ENCODE measurements at regions not wholly inside any gene's neighbourhood (a gene's known extent, or its start where the extent isn't known, plus 50 kb on each side); places are given as distances from the start of the nearest gene placed in this dataset.
"Not testable (repeated sequence)": the region's sequence is repeated elsewhere in the genome, so short reads cannot be mapped to it uniquely, and the experiment has no call there.

- TF ChIP-seq CTCF (IDR thresholded peaks at IDR 0.05): no peak
- no peak for DNase-seq
- intact Hi-C loops (cut with micrococcal nuclease): no loop called here
- H3K36me3 Mint-ChIP-seq (ENCODE audit: low read depth): no peaks in the 10 kb centered on the region
- no peak overlapping the region for H3K27ac Mint-ChIP-seq
- H3K4me3 Mint-ChIP-seq: no peak overlapping the region
- ATAC-seq (ENCODE audit: low read depth): no peak
- CTCF ChIA-PET: no interaction called here
- no peaks in the 10 kb centered on the region for H3K27me3 Mint-ChIP-seq
- H3K4me1 Mint-ChIP-seq: no peaks in the 10 kb centered on the region
- POLR2A ChIA-PET: no interaction called here
- H3K9me3 Mint-ChIP-seq: peaks cover 3% of the 10 kb centered on the region
These were observed 524.6 kb upstream of the ARPP21 start for GRCh38 chr3:35114686-35115085.

- DNase-seq (no peak), ATAC-seq (ENCODE audit: low read depth) (no peak)
- no peak for TF ChIP-seq CTCF (IDR thresholded peaks at IDR 0.05)
- peaks cover 3% of the 10 kb centered on the region for H3K9me3 Mint-ChIP-seq
- ChIA-PET POLR2A (no interaction called here), CTCF (interaction anchor here (0.6 kb wide), 1 partner anchor 57 kb away, joined by 3 read pairs; no protein-coding TSS in a partner anchor)
- H3K4me3 Mint-ChIP-seq: no peak overlapping the region
- H3K4me1 Mint-ChIP-seq: no peaks in the 10 kb centered on the region
- no peak overlapping the region for H3K27ac Mint-ChIP-seq
- intact Hi-C loops (cut with micrococcal nuclease): no loop called here
- no peaks in the 10 kb centered on the region for H3K27me3 Mint-ChIP-seq
- no peaks in the 10 kb centered on the region for H3K36me3 Mint-ChIP-seq (ENCODE audit: low read depth)
These were observed 519.3 kb upstream of the ARPP21 start for GRCh38 chr3:35120026-35120425.

GRCh38 chr3:35137612-35138011, 501.7 kb upstream of the ARPP21 start:
- no peak for ATAC-seq (ENCODE audit: low read depth)
- H3K36me3 Mint-ChIP-seq (ENCODE audit: low read depth): no peaks in the 10 kb centered on the region
- no peak overlapping the region for H3K27ac Mint-ChIP-seq
- TF ChIP-seq CTCF (IDR thresholded peaks at IDR 0.05): no peak
- H3K4me3 Mint-ChIP-seq: no peak overlapping the region
- H3K9me3 Mint-ChIP-seq: peaks cover 7% of the 10 kb centered on the region
- no peaks in the 10 kb centered on the region for H3K4me1 Mint-ChIP-seq
- intact Hi-C loops (cut with micrococcal nuclease): no loop called here
- CTCF ChIA-PET: no interaction called here
- no peaks in the 10 kb centered on the region for H3K27me3 Mint-ChIP-seq
- no peak for DNase-seq
- POLR2A ChIA-PET: no interaction called here

GRCh38 chr3:35141406-35141805, 497.9 kb upstream of the ARPP21 start:
- Mint-ChIP-seq H3K4me3 (no peak overlapping the region), H3K4me1 (no peaks in the 10 kb centered on the region), H3K27ac (no peak overlapping the region), H3K27me3 (no peaks in the 10 kb centered on the region), H3K36me3 (ENCODE audit: low read depth) (no peaks in the 10 kb centered on the region), H3K9me3 (peaks cover 4% of the 10 kb centered on the region)
- intact Hi-C loops (cut with micrococcal nuclease): no loop called here
- ChIA-PET CTCF (no interaction called here), POLR2A (no interaction called here)
- no peak for ATAC-seq (ENCODE audit: low read depth)
- no peak for DNase-seq
- TF ChIP-seq CTCF (IDR thresholded peaks at IDR 0.05): no peak

GRCh38 chr3:35144011-35144410, 495.3 kb upstream of the ARPP21 start:
- H3K9me3 Mint-ChIP-seq: peaks cover 4% of the 10 kb centered on the region

GRCh38 chr3:35146256-35147035, 492.9 kb upstream of the ARPP21 start:
- DNase-seq; H3K27ac Mint-ChIP-seq; H3K36me3 Mint-ChIP-seq (ENCODE audit: low read depth); H3K27me3 Mint-ChIP-seq; H3K4me1 Mint-ChIP-seq; CTCF ChIA-PET; H3K9me3 Mint-ChIP-seq; ATAC-seq (ENCODE audit: low read depth); H3K4me3 Mint-ChIP-seq; POLR2A ChIA-PET; intact Hi-C loops (cut with micrococcal nuclease): not testable (repeated sequence)

More at GRCh38 chr3:35144011-35144410, 495.3 kb upstream of the ARPP21 start:
- no peak for ATAC-seq (ENCODE audit: low read depth)
- Mint-ChIP-seq H3K4me1 (no peaks in the 10 kb centered on the region), H3K27me3 (no peaks in the 10 kb centered on the region), H3K36me3 (ENCODE audit: low read depth) (no peaks in the 10 kb centered on the region), H3K27ac (no peak overlapping the region), H3K4me3 (no peak overlapping the region)
- ChIA-PET POLR2A (no interaction called here), CTCF (no interaction called here)
- DNase-seq: no peak
- TF ChIP-seq CTCF (IDR thresholded peaks at IDR 0.05): no peak
- intact Hi-C loops (cut with micrococcal nuclease): no loop called here

All from activated B cell treated with CpG ODN at 0.5 μM for 24 hours (primary cell).